Bronchial epithelial cell (primary cell): ENCODE measurements at regions not wholly inside any gene's neighbourhood (a gene's known extent, or its start where the extent isn't known, plus 50 kb on each side); places are given as distances from the start of the nearest gene placed in this dataset.

ENCODE experiments used
- DNase-seq: peaks from one replicate; pipeline ENCODE4 v3.0.0-alpha.2; 2010; ENCODE audit warnings: low read depth
- FAIRE-seq: peaks from 2 replicates; lab custom pipeline; 2011; peaks lifted over from hg19 to GRCh38; lab: Jason Lieb, UNC
- H3K27me3 ChIP-seq: 2 replicates; pipeline ENCODE4 v1.5.1; 2011; ENCODE audit warnings: low read length; ENCODE audit not compliant: control insufficient read depth, insufficient read depth
- H3K36me3 ChIP-seq: 2 replicates; pipeline ENCODE4 v1.5.1; 2011; ENCODE audit warnings: low read length; ENCODE audit not compliant: control insufficient read depth, insufficient read depth
- H3K4me3 ChIP-seq: 2 replicates; pipeline ENCODE4 v1.5.1; 2011; ENCODE audit warnings: mild to moderate bottlenecking, low read depth, low read length, control low read depth
- CTCF ChIP-seq: IDR thresholded peaks from 2 replicates; pipeline ENCODE4 v1.5.1; 2011; ENCODE audit warnings: mild to moderate bottlenecking, moderate library complexity, low read length, control low read depth, inconsistent platforms; ENCODE audit not compliant: insufficient read depth, severe bottlenecking

DNA sequence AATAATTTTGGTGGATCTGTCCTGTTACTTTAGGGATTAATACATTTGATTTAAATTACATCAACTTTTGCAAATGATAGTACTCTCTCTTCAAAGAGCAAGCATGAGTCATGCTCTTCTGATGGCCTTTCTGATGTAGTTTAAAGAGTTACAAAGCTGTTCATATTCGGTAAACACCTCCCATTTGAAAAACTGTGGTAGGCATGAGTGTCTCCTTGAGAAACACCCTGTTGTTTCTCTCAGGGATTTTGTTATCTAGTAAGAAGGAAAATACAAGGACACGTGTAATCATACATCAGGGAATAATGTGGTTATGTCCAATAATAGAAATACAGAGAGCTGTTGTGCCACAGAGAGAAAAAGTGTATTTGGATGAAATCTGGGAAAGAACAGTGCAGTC is 53.3 kb upstream of the E2F7 start:
- no peak for TF ChIP-seq CTCF
- Histone ChIP-seq H3K27me3 (no peaks in the 10 kb centered on the region), H3K36me3 (no peaks in the 10 kb centered on the region), H3K4me3 (no peak overlapping the region)
- peak; percentile 37 for DNase-seq
- FAIRE-seq: no peak

DNA sequence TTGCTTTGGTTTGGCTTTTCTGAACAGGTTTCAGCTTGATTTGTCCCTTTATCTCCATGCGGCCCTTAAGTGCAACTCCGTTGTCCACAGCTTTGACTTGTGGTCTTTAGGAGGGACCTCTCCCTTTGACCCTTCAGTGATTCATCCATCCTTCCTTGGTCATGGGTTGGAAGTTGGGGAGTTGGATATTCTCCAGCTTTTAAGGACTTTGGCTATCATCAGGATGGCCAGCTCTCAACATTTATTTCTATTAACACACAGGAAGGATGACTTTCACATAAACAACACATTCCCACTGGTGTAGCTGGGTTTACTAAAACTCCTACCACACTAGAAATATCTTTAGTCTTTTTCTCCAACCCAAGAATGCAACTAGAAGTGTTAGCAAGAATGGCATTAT is 50.9 kb upstream of the E2F7 start:
- Histone ChIP-seq H3K27me3 (no peaks in the 10 kb centered on the region), H3K4me3 (no peak overlapping the region), H3K36me3 (no peaks in the 10 kb centered on the region)
- no peak for DNase-seq
- FAIRE-seq: no peak
- TF ChIP-seq CTCF: no peak

DNA sequence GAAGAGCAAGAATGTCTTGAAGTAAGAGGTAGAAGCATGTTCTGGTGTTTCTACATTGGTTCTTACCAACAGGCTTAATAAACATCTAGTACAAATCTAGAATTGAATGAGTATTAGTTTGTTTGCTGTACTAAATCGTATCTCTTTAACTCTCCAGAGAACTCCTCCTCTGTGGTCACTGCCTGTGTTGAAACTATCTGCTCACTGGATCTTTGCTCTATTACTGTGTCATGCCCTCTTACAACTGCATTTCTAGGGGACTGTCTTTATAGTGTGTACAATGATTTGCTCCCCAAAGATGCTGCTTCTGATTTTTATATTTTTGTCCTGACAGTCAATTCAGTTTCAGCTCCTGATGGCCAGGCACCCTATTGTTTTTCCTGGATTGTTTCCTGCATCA is 50.1 kb upstream of the E2F7 start:
- DNase-seq (no peak), FAIRE-seq (no peak)
- H3K36me3 ChIP-seq: no peaks in the 10 kb centered on the region
- H3K4me3 ChIP-seq: no peak overlapping the region
- H3K27me3 ChIP-seq: no peaks in the 10 kb centered on the region
- TF ChIP-seq CTCF: no peak
